ENCODE measurements at regions not wholly inside any gene's neighbourhood (a gene's known extent, or its start where the extent isn't known, plus 50 kb on each side); places are given as distances from the start of the nearest gene placed in this dataset.

DNA sequence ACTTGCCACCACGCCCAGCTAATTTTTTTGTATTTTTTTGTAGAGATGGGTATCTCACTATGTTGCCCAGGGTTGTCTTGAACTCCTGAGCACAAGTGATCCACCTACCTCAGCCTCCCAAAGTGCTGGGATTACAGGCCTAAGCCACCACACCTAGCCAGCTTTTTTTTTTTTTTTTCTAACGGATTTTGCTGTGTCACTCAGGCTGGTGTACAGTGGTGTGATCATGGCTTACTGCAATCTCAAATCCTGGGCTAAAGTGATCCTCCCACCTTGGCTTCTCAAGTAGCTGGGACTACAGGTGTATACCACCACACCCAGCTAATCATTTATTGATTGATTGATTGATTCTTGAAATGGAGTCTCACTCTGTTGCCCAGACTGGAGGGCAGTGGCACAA, 106.0 kb upstream of the TRIM24 start:
- Mint-ChIP-seq H3K27me3 (ENCODE audit: low read depth, unreplicated experiment) (no peaks in the 10 kb centered on the region), H3K27ac (ENCODE audit: unreplicated experiment) (no peak overlapping the region), H3K4me3 (ENCODE audit: unreplicated experiment) (no peak overlapping the region), H3K4me1 (ENCODE audit: low read depth, unreplicated experiment) (peaks cover 9% of the 10 kb centered on the region), H3K9me3 (ENCODE audit: unreplicated experiment) (peaks cover 3% of the 10 kb centered on the region), H3K36me3 (ENCODE audit: low read depth, unreplicated experiment) (no peaks in the 10 kb centered on the region)
- DNase-seq (ENCODE audit: low read depth) (no peak), FAIRE-seq (no peak)
- no peak overlapping the region for H3K4me3 ChIP-seq (ENCODE audit: insufficient read depth, low read depth, low read length)
- H2AFZ ChIP-seq (ENCODE audit: low read depth, low read length) = no peak overlapping the region
- no peak overlapping the region for H3K27ac ChIP-seq (ENCODE audit: low read depth, low read length)
- no peaks in the 10 kb centered on the region for H3K36me3 ChIP-seq (ENCODE audit: insufficient read depth, low read length)
- H3K4me1 ChIP-seq (ENCODE audit: insufficient read depth, low read length) = no peaks in the 10 kb centered on the region
- no peak overlapping the region for H3K9ac ChIP-seq (ENCODE audit: low read length)
- H3K79me2 ChIP-seq (ENCODE audit: insufficient read depth, low read length) = no peaks in the 10 kb centered on the region
- H4K20me1 ChIP-seq (ENCODE audit: insufficient read depth, low read length) = no peaks in the 10 kb centered on the region
- H3K27me3 ChIP-seq (ENCODE audit: insufficient read depth, low read length) = no peaks in the 10 kb centered on the region
- peaks cover 2% of the 10 kb centered on the region for H3K9me3 ChIP-seq (ENCODE audit: insufficient read depth, low read depth, low read length)
- no peak for TF ChIP-seq EZH2 (IDR thresholded peaks at IDR 0.05; ENCODE audit: insufficient read depth, low read length)
- TF ChIP-seq, protein P1, sequence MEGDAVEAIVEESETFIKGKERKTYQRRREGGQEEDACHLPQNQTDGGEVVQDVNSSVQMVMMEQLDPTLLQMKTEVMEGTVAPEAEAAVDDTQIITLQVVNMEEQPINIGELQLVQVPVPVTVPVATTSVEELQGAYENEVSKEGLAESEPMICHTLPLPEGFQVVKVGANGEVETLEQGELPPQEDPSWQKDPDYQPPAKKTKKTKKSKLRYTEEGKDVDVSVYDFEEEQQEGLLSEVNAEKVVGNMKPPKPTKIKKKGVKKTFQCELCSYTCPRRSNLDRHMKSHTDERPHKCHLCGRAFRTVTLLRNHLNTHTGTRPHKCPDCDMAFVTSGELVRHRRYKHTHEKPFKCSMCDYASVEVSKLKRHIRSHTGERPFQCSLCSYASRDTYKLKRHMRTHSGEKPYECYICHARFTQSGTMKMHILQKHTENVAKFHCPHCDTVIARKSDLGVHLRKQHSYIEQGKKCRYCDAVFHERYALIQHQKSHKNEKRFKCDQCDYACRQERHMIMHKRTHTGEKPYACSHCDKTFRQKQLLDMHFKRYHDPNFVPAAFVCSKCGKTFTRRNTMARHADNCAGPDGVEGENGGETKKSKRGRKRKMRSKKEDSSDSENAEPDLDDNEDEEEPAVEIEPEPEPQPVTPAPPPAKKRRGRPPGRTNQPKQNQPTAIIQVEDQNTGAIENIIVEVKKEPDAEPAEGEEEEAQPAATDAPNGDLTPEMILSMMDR (IDR thresholded peaks at IDR 0.05; ENCODE audit: insufficient read depth, low read depth, low read length) = no peak
- H3K4me2 ChIP-seq (ENCODE audit: low read length) = no peak overlapping the region

DNA sequence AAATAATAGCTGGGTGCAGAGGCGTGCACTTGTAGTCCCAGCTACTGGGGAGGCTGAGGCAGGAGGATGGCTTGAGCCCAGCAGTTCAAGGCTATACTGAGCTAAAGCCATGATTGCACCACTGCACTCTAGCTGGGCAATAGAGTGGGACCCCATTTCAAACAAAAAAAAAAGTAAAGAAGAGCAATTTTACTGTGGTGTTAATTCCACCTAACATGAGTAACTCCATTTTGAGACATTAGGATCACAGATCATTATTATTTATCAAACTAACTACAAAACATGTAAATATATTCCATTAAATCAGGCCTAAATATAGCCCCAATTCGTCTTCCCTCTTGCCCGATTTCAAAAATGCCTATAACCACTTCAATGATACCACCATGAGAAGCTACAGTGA, 104.8 kb upstream of the TRIM24 start:
- H4K20me1 ChIP-seq (ENCODE audit: insufficient read depth, low read length) = no peaks in the 10 kb centered on the region
- FAIRE-seq (no peak), DNase-seq (ENCODE audit: low read depth) (no peak)
- no peak overlapping the region for H3K9ac ChIP-seq (ENCODE audit: low read length)
- no peak for TF ChIP-seq EZH2 (IDR thresholded peaks at IDR 0.05; ENCODE audit: insufficient read depth, low read length)
- TF ChIP-seq, protein P1 (IDR thresholded peaks at IDR 0.05; ENCODE audit: insufficient read depth, low read depth, low read length) = no peak
- H3K4me3 ChIP-seq (ENCODE audit: insufficient read depth, low read depth, low read length) = no peak overlapping the region
- H3K4me2 ChIP-seq (ENCODE audit: low read length) = no peak overlapping the region
- H3K27ac ChIP-seq (ENCODE audit: low read depth, low read length) = no peak overlapping the region
- peaks cover 2% of the 10 kb centered on the region for H3K9me3 ChIP-seq (ENCODE audit: insufficient read depth, low read depth, low read length)
- H3K36me3 Mint-ChIP-seq (ENCODE audit: low read depth, unreplicated experiment) = no peaks in the 10 kb centered on the region
- H3K79me2 ChIP-seq (ENCODE audit: insufficient read depth, low read length) = no peaks in the 10 kb centered on the region
- H3K9me3 Mint-ChIP-seq (ENCODE audit: unreplicated experiment) = peaks cover 3% of the 10 kb centered on the region
- H3K4me3 Mint-ChIP-seq (ENCODE audit: unreplicated experiment) = no peak overlapping the region
- H3K36me3 ChIP-seq (ENCODE audit: insufficient read depth, low read length) = no peaks in the 10 kb centered on the region
- H3K4me1 Mint-ChIP-seq (ENCODE audit: low read depth, unreplicated experiment) = peaks cover 9% of the 10 kb centered on the region
- H3K27ac Mint-ChIP-seq (ENCODE audit: unreplicated experiment) = no peak overlapping the region
- no peak overlapping the region for H2AFZ ChIP-seq (ENCODE audit: low read depth, low read length)
- no peaks in the 10 kb centered on the region for H3K27me3 ChIP-seq (ENCODE audit: insufficient read depth, low read length)
- no peaks in the 10 kb centered on the region for H3K4me1 ChIP-seq (ENCODE audit: insufficient read depth, low read length)
- H3K27me3 Mint-ChIP-seq (ENCODE audit: low read depth, unreplicated experiment) = no peaks in the 10 kb centered on the region

DNA sequence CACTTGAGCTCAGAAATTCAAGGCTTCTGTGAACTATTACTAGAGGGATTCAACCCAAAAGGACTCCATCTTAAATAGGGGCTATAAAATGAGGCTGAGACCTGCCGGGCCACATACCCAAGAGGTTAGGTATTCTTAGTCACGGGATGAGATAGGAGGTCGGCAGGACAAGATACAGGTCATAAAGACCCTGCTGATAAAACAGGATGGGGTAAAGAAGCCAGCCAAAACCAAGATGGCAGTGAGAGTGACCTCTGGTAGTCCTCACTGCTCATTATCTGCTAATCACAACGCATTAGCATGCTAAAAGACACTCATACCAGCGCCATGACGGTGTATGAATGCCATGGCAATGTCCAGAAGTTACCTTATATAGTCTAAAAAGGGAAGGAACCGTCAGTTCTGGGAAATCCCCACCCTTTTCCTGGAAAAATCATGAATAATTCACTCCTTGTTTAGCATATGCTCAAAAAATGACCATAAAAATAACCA, 101.2 kb upstream of the TRIM24 start:
- no peaks in the 10 kb centered on the region for H3K9me3 Mint-ChIP-seq (ENCODE audit: unreplicated experiment)
- TF ChIP-seq EZH2 (IDR thresholded peaks at IDR 0.05; ENCODE audit: insufficient read depth, low read length) = no peak
- TF ChIP-seq, protein P1 (IDR thresholded peaks at IDR 0.05; ENCODE audit: insufficient read depth, low read depth, low read length) = no peak
- H3K4me1 ChIP-seq (ENCODE audit: insufficient read depth, low read length) = no peaks in the 10 kb centered on the region
- H3K27me3 Mint-ChIP-seq (ENCODE audit: low read depth, unreplicated experiment) = no peaks in the 10 kb centered on the region
- FAIRE-seq = no peak
- H3K79me2 ChIP-seq (ENCODE audit: insufficient read depth, low read length) = no peaks in the 10 kb centered on the region
- no peaks in the 10 kb centered on the region for H3K36me3 ChIP-seq (ENCODE audit: insufficient read depth, low read length)
- DNase-seq (ENCODE audit: low read depth) = no peak
- no peaks in the 10 kb centered on the region for H3K27me3 ChIP-seq (ENCODE audit: insufficient read depth, low read length)
- no peaks in the 10 kb centered on the region for H4K20me1 ChIP-seq (ENCODE audit: insufficient read depth, low read length)
- H3K27ac Mint-ChIP-seq (ENCODE audit: unreplicated experiment) = no peak overlapping the region
- no peak overlapping the region for H2AFZ ChIP-seq (ENCODE audit: low read depth, low read length)
- no peaks in the 10 kb centered on the region for H3K36me3 Mint-ChIP-seq (ENCODE audit: low read depth, unreplicated experiment)
- no peak overlapping the region for H3K27ac ChIP-seq (ENCODE audit: low read depth, low read length)
- H3K9ac ChIP-seq (ENCODE audit: low read length) = no peak overlapping the region
- no peaks in the 10 kb centered on the region for H3K4me1 Mint-ChIP-seq (ENCODE audit: low read depth, unreplicated experiment)
- H3K4me3 Mint-ChIP-seq (ENCODE audit: unreplicated experiment) = no peak overlapping the region
- no peak overlapping the region for H3K4me2 ChIP-seq (ENCODE audit: low read length)
- H3K9me3 ChIP-seq (ENCODE audit: insufficient read depth, low read depth, low read length) = no peaks in the 10 kb centered on the region
- no peak overlapping the region for H3K4me3 ChIP-seq (ENCODE audit: insufficient read depth, low read depth, low read length)

All from astrocyte (in vitro differentiated cells and primary cell).